SU-DHL-6 (cell line): ENCODE measurements at regions not wholly inside any gene's neighbourhood (a gene's known extent, or its start where the extent isn't known, plus 50 kb on each side); places are given as distances from the start of the nearest gene placed in this dataset.

Experiments used
- EZH2phosphoT487 ChIP-seq: fragments of 200-600 bp; sonication (generic), shearing (Covaris generic); conservative IDR thresholded peaks from 2 replicates; pipeline ENCODE4 v1.6.1; 2018; ENCODE audit warnings: mild to moderate bottlenecking, antibody characterized with exemption, low read length, moderate library complexity, mixed read lengths
- TF ChIP-seq, protein P1 (sequence below): fragments of 200-600 bp; sonication (generic); IDR thresholded peaks from one replicate; pipeline ENCODE4 v1.5.1; 2017; ENCODE audit warnings: antibody characterized with exemption, mild to moderate bottlenecking, low read length, moderate library complexity; ENCODE audit not compliant: insufficient read depth, poor library complexity, severe bottlenecking

GRCh38 chr6:74408844-74409243 is 712.8 kb downstream of the CD109 start:
- TF ChIP-seq EZH2phosphoT487 = no peak
- TF ChIP-seq, protein P1, sequence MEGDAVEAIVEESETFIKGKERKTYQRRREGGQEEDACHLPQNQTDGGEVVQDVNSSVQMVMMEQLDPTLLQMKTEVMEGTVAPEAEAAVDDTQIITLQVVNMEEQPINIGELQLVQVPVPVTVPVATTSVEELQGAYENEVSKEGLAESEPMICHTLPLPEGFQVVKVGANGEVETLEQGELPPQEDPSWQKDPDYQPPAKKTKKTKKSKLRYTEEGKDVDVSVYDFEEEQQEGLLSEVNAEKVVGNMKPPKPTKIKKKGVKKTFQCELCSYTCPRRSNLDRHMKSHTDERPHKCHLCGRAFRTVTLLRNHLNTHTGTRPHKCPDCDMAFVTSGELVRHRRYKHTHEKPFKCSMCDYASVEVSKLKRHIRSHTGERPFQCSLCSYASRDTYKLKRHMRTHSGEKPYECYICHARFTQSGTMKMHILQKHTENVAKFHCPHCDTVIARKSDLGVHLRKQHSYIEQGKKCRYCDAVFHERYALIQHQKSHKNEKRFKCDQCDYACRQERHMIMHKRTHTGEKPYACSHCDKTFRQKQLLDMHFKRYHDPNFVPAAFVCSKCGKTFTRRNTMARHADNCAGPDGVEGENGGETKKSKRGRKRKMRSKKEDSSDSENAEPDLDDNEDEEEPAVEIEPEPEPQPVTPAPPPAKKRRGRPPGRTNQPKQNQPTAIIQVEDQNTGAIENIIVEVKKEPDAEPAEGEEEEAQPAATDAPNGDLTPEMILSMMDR = no peak
